GM12865 (cell line): ENCODE measurements at regions not wholly inside any gene's neighbourhood (a gene's known extent, or its start where the extent isn't known, plus 50 kb on each side); places are given as distances from the start of the nearest gene placed in this dataset.

ENCODE experiments used
- DNase-seq: peaks from one replicate; pipeline ENCODE4 v3.0.0; 2010; ENCODE audit warnings: low read depth
- H3K4me3 ChIP-seq: 2 replicates; pipeline ENCODE4 v1.5.1; 2011; ENCODE audit warnings: mild to moderate bottlenecking, low read depth, low read length, control low read depth
- TF ChIP-seq, protein P1 (sequence below): IDR thresholded peaks from 2 replicates; pipeline ENCODE4 v1.5.1; 2011; ENCODE audit warnings: low read length, control low read depth, low read depth, inconsistent platforms; ENCODE audit not compliant: insufficient read depth; ENCODE audit errors: missing control alignments

DNA sequence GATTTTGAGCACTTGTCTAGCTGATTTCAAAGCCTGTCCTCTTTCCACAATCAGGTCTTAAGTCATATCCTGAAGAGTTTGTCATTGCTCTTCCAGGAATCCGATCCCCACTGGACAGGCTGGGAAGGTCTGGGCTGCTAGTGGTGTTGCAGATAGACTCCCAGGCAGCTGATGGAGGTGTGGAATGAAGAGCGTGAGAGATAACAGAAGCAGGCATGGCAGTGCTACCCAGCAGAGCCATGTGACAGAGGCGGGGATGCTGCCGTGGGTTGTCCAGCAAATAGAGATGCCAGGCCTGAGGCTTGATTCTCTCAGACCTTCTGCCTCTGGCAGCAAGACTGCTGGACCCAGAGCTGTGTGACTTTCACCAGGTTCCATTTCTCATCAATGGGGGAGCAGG is 116.5 kb upstream of the EEPD1 start:
- H3K4me3 ChIP-seq, result no peak overlapping the region
- TF ChIP-seq, protein P1, sequence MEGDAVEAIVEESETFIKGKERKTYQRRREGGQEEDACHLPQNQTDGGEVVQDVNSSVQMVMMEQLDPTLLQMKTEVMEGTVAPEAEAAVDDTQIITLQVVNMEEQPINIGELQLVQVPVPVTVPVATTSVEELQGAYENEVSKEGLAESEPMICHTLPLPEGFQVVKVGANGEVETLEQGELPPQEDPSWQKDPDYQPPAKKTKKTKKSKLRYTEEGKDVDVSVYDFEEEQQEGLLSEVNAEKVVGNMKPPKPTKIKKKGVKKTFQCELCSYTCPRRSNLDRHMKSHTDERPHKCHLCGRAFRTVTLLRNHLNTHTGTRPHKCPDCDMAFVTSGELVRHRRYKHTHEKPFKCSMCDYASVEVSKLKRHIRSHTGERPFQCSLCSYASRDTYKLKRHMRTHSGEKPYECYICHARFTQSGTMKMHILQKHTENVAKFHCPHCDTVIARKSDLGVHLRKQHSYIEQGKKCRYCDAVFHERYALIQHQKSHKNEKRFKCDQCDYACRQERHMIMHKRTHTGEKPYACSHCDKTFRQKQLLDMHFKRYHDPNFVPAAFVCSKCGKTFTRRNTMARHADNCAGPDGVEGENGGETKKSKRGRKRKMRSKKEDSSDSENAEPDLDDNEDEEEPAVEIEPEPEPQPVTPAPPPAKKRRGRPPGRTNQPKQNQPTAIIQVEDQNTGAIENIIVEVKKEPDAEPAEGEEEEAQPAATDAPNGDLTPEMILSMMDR, result no peak
- DNase-seq, result no peak

DNA sequence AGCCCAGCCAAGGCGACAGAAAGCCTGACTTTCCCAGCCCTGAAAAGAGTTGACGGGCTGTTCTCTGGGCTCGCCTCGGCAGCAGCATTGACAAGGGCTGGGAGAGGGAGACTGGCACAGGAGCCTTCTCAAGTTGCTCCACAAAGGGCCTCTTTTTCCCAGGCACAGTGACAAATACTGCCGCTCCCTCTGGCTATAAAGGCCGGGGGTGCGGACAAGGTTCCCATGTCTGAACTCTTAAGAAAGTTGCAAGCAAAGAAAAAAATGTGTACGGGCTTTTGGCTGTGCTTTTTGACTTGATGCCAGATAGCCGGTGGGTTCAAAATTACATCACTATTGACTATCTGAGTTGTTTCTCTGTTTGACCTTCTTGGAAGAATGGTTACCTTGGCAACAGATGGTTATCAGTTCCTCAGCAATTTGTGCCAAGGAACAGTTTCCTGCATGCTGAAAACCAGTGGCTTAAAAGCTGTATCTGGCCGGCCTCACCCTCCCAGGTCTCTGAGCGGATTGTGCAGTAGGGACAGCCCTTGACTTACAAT is 115.9 kb upstream of the EEPD1 start:
- H3K4me3 ChIP-seq, result no peak overlapping the region
- TF ChIP-seq, protein P1, result no peak
- no peak for DNase-seq

DNA sequence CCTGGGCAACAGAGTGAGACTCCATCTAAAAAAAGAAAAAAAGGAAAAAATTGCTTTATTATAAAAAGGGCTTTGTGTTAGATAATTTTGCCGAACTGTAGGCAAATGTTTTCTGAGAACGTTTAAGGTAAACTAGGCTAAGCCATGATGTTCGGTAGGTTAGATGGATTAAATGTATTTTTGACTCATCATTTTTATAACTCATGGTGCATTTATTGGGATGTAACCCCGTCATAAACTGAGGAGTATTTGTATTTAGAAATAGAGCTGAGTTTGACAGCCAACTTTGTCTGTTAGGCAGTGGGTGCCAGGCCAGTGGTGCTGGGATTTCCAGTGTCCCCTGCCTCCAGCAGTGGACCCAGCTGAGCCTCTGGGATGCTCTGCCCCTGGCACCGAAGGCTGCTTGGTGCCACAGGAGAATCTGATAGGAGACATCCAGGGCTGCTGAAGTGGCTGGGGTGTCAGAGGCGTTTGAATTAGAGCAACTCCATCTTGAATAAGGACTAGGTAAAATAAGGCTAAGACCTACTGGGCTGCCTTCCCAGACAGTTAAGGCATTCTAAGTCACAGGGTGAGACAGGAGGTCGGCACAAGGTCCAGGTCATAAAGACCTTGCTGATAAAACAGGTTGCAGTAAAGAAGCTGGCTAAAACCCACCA is 114.9 kb upstream of the EEPD1 start:
- no peak for DNase-seq
- H3K4me3 ChIP-seq, result no peak overlapping the region
- TF ChIP-seq, protein P1, result no peak

DNA sequence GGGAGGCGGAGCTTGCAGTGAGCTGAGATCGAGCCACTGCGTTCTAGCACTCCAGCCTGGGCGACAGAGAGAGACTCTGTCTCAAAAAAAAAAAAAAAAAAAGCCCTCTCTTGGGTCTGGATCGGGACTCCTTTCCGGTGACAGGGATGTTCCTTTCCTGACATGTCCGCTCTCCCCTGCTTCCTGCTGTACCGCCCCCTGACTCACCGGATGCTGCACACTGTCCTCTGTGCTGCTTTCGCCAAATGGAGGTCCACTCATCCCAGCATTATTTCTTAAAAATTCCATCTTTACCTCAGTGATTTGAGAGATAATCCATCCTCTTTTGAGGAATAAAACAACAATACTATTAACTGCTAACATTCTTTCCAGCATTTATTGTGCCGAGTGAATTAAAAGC is 113.8 kb upstream of the EEPD1 start:
- no peak overlapping the region for H3K4me3 ChIP-seq
- TF ChIP-seq, protein P1, result no peak
- DNase-seq, result no peak

DNA sequence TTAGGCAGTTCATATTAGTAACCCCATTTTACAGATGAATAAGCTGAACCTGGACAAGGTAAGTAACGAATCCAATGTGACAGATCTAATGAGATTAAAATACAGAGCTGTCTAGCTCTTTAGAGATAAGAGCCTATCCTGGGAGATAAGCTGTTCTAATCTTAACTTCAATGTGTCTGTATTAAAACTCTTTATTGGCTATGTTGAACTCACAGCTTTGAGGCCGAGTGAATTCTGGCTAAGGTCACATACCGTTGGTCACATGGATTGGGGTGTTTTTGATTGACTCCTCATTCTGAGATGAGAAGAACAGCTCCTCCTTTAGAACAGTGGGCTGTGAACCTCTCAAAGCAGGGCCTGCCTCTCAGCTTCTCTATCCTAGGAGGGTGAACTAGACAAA is 113.4 kb upstream of the EEPD1 start:
- no peak overlapping the region for H3K4me3 ChIP-seq
- no peak for DNase-seq
- TF ChIP-seq, protein P1, result no peak

DNA sequence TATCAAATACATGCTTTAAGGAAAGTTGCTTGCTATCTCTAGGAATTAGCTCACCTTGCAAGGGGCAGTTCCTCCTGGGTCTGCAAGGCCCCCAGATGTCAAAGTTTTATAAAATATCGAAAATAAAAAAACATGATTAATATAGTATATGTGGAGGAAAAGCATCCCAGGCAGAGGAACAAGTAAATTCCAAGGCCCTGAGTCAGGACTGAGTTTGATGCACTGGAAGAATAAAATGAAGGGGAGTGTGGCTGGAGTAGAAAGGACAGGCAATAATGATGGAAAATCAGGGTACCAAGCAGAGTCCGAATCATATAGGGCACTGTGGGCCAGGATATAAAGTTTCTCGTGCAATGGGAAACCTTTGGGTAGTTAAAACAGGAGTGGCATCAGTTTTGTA is 112.4 kb upstream of the EEPD1 start:
- H3K4me3 ChIP-seq, result no peak overlapping the region
- TF ChIP-seq, protein P1, result no peak
- no peak for DNase-seq
